Renal pelvis (tissue), 1 donor: ENCODE measurements at regions not wholly inside any gene's neighbourhood (a gene's known extent, or its start where the extent isn't known, plus 50 kb on each side); places are given as distances from the start of the nearest gene placed in this dataset.

Source experiments
- DNase-seq: peaks from one replicate; pipeline ENCODE4 v3.0.0-alpha.2; 2013

DNA sequence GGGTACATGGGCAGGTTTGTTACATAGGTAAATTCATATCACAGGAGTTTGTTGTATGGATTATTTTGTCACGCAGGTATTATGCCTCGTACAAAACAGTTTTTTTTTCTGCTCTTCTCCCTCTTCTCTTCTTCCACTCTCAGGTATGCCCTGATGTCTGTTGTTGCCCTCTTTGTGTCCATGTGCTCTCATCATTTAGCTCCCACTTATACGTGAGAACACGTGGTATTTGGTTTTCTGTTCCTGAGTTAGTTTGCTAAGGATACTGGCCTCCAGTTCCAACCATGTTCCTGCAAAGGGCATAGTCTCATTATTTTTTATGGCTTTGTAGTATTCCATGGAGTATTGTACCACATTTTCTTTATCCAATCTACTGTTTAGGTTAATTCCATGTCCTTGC lies 65.7 kb downstream of the UNC5CL start:
- DNase-seq: no peak

DNA sequence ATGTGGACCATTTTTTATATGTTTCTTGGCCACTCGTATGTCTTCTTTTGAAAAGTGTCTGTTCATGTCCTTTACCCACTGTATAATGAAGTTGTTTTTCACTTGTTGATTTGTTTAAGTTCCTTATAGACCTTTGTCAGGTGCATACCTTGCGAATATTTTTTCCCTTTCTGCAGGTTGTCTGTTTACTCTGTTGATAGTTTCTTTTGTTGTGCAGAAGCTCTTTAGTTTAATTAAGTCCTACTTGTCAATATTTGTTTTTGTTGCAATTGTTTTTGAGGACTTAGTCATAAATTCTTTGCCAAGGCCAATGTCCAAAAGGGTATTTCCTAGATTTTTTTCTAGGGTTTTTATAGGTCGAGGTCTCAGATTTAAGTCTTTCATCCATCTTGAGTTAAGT lies 66.2 kb downstream of the UNC5CL start:
- no peak for DNase-seq

DNA sequence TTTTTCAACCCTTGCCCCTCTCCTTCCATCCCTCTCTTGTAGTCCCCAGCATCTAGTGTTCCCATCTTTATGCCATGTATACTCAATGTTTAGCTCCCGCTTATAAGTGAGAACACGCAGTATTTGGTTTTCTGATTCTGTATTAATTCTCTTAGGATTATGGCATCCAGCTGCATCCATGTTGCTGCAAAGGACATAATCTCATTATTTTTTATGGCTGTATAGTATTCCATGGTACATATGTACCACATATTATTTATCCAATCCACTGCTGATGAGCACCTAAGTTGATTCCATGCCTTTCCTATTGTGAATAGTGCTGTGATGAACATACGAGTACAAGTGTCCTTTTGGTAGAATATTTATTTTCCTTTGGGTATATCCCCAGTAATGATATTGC lies 66.8 kb downstream of the UNC5CL start:
- DNase-seq: no peak

DNA sequence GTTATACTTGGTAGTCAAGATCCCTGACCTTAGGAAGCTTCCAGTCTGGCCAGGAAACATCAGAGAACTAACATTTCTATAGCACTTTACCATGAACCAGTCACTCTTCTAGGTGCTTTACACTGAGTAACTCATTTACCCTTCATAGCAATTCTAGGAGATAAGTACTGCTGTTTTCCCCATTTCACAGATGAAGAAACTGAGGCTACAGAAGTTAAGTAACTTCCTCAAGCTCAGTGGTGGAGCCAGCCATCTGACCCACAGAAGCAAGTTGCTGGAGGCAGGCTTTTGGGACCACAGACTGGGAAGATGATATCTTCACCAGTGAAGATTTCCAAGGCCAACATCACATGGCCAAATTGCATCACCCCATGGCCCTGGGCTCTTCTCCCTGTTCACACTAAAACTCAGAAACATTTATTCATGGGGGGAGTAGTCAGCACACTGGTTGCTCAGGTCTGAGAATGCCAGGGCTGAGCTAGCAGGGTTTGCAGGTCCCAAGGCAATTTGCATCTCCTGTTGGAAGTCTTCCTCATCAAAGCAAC lies 70.3 kb downstream of the UNC5CL start:
- DNase-seq: no peak

DNA sequence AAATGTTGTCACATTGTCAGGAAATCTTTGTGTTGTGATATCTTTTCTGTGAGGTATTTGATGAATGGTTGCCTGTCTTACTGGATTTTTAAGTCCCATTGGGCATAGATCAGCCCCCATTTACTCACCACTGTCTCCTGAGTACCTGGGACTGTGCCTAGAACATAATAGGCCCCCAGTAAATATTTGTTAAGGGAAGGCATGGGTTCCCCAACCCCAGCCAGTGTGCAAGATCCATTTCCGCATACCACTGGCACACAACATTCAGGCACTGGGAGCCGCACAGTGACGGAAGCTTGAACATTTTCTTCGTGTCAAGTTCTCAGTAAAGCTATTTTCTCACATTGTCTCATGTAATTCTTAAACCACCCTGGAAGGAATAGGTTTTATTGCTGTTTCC lies 72.2 kb downstream of the UNC5CL start:
- DNase-seq: no peak

DNA sequence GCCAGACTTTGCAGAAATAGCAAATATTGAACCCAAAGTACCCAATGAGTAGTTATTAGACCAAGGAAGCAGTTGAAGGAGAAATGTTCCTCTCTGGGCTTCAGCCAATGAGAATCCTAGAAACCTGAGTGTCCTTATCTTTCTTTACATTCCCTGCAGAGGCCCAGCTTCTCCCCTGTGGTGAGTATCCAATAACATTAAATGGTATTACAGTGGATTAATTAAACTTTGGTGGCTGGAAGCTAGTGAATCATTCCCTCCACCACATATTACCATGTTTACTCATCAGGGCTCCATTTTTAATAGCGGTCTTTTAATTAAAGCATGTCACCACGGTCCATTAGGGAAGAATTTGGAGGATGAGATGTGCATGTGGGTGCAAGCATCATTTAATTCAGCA lies 74.0 kb downstream of the UNC5CL start:
- DNase-seq: no peak

DNA sequence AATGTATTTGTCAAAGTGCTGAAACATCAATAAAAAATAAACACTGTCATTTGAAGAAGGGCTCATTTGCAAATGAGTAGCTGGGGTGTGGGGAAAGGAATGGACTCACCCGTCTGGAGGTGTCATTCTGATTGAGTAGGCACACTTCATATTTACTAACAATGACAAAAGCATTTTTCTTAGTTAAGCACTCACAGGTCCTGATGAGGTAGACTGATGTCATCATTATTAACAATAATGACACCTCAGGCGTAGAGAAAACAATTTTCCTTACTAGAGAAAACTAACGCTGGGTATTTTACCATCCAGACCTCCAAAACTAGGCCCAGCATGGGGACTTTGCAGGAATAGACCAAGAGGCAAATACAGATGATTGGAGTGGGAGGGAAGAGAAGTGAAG lies 76.0 kb downstream of the UNC5CL start:
- no peak for DNase-seq

DNA sequence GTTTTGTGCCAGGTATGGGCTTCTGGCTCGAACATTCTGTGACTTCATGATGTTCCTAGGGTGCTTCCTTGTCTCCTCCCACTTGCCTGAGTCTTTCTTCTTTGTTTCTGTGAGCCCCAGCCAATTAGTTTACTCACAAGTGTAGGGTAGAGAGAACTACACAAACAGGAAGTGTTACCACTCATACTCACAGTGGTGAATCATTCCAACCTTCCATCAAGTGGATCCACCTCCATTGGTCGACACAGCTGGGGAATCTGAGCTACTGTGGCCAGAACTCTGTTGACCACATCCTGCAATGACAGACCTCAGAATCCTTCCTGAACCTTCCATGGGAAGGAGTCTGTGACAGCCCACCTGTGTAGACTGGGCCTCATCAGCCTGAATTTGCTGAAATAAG lies 76.8 kb downstream of the UNC5CL start:
- no peak for DNase-seq

DNA sequence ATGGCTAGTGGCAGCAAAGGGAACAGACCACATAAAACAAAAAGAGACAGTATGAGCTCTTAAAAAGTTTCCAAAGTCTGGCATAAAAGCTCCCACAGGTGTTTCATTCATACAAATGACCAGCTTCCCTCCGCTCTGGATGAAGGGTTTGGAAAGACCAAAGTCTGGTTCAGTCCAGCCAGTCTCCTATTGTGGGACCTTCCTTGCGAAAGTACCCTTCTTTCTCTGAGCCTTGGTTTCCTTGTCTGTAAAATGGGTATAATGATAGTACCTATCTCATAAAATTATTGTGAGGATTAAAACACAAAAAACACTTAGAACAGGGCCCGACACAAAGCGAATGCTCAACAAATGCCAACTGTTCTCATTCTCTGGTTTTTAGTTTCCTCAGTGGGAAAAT lies 77.2 kb downstream of the UNC5CL start:
- no peak for DNase-seq

DNA sequence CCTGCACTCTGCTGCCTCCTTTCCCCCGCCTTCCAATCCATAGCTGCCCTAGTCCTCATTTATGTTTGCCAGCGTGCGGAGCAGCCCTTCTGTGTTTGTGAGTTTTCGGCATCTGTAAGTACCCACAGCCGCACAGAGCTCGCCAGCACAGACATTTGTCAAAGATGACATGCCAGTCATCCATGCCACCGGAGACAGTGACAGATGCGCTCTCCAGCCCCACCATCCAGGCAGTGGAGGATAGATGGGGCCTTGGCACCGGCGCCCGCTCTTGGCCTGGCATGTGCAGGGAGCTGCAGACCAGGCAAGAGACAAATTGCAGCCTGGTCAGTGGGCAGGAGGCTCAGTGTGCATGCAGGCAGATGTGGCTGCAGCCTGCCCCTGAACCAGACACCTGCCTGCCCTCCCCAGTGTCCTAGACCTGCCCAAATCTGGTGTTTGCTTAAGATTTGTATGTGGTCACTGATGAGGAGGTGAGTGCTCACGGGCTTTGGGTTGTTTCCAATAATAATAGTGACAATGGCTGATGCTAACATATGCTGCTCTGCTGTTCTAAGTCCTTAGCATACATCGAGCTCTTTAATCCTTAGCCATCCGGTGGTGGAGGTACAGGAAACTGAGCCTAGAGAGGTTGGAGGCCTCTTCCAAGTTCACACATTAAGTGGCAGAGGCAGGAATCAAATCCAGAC lies 78.1 kb downstream of the UNC5CL start:
- DNase-seq: no peak

DNA sequence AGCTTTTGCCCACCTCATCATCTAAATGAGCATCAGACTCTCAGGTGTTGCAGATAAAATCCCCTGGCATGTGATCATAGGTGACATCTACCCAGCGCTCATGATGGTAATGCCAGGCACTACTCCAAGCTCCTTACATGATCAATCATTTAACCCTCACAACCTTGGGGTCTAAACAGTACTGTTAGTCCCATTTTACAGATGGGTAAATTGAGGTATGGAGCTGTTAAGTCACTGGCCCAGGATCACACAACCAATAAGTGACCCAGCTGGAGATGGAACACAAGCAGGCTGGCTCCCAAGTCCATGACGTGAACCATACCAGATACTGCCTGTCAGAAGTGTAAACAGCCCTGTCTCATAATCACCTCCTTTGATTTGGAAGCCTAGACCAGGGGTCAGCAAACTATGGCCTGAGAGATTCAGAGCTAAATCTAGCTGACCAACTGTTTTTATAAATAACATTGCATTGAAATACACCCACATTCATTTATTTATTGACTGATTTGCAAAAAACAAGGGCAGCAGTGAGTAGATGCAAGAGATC lies 79.2 kb downstream of the UNC5CL start:
- DNase-seq: no peak

DNA sequence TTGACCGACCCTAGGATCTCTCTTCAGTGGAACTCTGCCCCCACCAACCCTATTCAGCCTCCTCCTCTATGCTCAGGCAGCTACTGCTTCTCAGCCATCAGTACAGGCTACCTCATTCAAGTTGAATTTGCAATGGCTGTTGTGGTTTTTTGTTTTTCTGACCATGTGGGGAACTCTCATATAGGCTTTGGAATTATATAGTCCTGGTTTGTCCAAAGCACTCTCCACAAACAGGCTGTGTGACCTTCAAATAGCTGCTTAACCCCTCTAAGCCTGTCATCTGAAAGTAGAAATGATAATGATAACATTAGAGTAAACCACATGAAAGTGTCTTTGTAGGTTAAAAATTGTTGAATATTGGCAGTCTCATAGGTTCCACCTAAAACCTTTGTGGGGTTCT lies 80.3 kb downstream of the UNC5CL start:
- DNase-seq: no peak

DNA sequence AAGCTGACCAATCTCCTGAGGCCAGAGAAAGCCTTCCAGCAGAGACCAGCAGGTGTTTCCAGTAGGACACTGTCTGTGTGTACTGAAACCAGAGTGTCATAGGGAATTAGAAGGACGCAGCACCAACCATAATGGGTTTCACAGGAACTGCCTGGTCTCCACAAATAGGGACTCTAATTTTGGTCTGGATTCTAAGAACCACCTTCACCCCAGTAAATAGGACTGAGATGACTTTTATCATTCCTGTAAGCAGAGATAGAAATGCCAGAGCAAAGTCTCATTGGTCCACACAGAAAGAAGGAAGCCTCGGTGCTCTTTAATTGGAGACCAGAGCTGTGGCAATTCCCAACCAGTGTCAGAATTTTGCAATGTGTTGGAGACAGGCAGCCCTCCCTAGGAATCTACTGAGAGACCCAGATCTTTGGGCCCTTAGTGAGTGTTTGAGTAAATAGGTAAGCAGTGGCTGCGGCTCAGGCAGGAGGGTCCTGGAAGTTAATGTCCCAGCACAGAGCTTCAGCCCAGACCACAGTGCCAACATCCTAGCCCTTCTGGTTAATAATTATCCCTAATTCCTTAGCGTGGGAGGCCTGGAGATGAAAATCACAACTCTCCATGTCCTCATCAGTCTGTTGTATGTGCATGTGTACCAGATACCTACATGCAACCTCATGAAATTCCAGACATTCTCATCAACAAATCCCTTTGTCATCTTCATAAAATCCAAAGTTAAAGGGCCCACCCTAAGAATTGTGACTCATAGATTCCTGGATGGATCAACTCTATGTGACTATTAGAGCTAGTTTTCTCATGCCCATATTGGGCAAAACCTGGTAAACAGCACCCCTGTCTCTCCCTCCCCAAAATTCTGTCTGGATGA lies 81.2 kb downstream of the UNC5CL start:
- DNase-seq: peak; percentile 37

DNA sequence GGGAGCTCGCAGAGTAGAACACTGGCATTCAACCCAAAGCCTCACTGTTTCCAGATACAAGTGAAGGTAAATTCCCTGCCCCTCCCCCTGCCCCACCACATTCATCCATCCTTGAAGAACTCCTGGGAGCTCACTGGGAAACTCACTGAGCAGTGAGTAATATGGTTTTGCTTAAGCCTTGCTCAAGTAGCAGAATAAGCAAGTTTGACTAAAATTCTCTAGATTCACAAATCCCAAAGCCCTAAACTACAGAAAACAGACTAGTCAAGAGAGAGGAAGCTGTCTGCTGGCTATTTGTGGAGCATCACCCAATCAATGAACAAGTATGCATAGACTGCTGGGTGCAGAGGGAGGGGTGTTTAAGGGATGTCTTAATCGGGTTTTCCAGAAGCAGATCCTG lies 82.1 kb downstream of the UNC5CL start:
- no peak for DNase-seq

DNA sequence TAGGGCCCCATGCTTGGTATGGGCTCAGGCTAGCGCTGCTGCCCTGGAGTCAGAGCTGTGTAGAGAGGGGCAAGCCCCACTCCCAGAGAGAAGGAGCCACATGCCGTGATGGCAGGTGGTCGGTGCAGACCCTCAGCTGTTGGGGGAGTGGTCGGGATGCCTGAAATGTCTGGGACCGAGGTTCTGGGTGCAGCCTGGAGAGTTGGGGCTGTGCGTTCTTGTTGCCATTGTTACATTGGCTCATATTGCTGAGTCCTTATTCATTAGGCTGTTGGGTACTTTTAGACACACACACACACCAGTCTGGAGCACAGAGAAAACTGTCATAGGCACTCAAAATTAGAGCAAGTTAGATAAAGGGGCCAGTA lies 83.9 kb downstream of the UNC5CL start:
- DNase-seq: no peak

DNA sequence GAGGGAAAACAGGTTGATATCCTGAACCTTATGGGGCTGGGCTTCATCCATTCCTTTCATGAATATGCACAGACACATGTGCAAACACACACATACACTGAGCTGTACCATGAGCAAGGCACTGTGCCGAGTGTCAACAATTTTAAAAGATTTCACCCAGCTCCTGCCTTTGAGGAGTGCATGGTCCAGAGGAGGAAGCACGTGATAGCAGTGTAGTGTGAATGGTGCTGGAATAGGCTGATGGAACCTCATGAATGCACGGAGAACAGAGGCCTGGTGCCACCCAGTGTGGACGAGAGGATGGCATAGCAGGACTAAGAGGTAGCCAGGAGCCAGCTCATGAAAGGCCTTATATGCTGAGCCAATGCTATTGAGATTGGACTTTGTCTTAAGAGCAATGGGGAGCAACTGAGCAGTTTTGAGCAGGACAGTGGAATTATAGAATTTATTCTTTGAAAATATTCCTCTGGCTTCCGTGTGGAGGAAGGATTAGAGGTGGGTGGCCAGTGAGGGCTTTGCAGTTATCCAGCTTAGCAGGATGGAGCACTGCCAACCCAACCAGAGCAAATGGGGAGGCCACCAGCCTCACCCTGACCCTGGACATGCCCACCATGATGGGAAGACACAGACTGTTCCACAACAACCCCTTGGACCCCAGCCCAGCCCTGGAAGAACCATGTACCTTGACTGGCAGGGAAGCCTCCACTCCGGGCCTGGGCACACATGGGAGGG lies 84.4 kb downstream of the UNC5CL start:
- no peak for DNase-seq

DNA sequence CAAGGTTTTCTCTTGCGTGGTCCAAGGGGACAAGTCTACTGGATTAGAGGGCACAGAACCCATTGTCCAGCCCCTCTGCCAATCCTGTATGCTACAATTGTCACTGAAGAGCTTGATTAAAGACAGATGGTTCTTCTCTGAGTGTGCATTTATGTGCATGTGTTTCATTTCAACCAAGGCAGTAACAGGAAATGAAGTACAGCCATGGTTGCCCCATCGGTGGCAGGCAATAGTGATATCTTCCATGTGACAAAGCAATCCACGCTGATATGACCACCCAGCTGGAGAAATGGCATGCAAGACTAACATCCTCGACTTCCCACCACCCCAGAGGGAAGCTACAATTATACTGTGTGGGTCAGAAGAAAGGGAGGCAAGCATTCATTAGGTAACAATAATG lies 85.5 kb downstream of the UNC5CL start:
- no peak for DNase-seq

DNA sequence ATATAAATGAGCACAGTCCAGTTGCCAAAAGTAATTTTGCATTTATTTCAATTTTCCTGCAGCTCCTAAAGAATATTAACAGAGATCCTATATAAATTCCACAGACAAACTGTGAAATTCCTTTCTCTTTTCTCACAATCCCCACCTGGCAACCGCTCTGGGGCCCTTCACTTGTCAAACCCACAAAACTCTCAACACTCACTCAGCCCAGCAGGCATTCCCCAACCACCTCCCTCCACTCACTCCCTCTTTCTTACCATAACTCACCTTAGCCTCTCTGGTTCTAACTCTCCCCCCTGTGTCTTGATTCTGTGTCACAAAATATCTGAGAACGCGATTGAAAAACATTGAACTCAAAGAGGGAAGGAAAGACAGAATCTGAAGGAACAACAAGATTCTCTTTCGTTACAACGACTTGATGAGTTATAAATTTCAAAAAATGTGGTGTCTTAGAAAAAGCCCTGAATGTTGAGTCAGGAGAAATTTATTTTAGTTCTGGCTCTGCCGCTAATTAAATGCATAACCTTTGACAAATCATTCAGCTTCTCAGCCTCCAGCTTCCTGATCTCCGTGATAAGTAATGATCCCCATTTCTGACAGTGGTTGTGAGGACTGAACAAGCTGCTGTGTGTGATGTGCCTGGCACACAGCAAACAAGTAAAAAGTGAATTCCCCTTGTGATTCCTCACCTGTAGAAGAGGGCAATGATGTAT lies 87.9 kb downstream of the UNC5CL start:
- no peak for DNase-seq

DNA sequence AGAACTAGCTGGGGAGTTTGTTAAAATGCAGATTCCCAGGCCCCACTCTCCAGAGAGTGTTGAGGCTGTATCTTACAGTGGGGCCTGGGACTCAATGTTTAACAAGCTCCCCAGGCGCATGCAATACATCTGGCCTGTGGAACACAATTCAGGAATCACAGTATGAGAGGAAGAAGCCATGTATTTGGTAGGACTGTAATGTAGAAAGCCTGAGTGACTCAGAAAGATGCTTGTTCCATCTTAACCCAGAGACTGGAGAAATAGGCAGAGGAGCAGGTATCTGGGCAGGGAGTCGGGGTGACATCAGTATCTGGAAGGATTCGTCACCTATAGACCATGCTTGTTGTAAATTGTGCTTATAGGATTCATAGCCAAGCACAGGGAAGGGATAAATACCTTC lies 90.5 kb downstream of the UNC5CL start:
- DNase-seq: no peak

DNA sequence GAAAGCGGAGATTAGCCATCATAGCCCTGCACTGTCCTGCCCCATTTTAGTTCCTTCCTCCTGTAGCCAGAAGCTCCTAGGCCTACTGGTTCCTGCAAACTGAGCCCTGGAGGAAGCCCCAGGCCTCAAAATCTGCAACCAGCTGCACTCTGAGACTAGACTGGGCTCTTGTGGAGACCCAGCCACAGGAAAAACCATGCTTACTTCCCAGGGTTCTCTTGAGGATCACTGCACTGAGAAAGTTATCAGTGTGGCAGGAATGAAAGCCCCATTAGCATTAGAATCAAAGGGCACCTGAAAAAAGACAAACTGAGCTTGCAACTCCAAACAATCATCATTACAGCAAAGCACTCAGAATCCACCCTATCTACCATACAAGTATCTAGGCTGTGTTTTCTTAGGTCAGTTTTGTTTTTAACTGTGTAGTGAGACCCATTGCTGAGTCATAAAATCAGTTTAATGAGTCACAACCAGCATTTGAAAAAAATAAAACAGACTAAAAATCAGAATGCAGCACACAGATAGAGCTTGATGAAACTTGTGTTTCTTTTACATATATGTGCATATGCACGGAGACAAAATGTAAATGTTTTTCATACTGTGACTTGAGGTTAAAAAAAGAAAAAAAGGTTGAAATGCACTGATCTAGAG lies 91.0 kb downstream of the UNC5CL start:
- DNase-seq: no peak

DNA sequence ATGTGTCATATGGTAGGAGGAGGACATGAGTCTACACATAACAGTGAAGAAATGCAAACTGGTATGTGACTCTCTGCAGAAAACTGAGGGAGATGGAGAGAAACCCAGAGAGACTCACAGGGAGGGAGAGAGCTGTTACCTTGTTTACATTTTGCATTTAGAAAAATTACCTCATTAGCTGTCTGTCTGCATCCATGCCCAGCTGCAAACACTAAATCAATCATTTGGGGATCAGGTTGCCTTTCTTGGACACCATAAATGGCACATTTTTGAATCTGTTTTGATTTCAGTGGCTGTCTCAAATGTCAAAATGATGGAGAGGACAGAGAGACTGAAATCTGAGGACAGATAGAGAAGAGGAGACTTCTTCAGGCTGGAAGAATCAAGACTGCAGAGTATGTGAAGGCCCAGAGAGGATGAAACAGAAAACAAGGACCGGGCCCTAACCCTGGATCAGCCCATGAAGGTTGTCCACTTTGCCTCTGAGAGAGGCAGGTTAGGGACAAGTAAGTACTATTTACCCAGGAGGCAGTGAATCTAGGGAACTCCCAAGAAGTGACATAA lies 92.2 kb downstream of the UNC5CL start:
- DNase-seq: no peak
